PC-9 (cell line): ENCODE measurements at regions not wholly inside any gene's neighbourhood (a gene's known extent, or its start where the extent isn't known, plus 50 kb on each side); places are given as distances from the start of the nearest gene placed in this dataset.
"Not testable (repeated sequence)": the region's sequence is repeated elsewhere in the genome, so short reads cannot be mapped to it uniquely, and the experiment has no call there.

ENCODE experiments used
- CTCF ChIP-seq: fragments of 200-600 bp; sonication (generic); conservative IDR thresholded peaks from 2 replicates; pipeline ENCODE4 v1.6.1; 2017; ENCODE audit warnings: mixed run types, antibody characterized with exemption, mild to moderate bottlenecking, moderate library complexity
- EZH2 ChIP-seq: fragments of 200-600 bp; sonication (generic); IDR thresholded peaks from 2 replicates; pipeline ENCODE4 v1.8.0; 2017; ENCODE audit warnings: antibody characterized with exemption, low read depth

- TF ChIP-seq CTCF, EZH2: not testable (repeated sequence)
Observed at GRCh38 chr11:67893487-67893886, 110.4 kb downstream of the UNC93B1 start.
